Erythroblast (primary cell): ENCODE measurements at regions not wholly inside any gene's neighbourhood (a gene's known extent, or its start where the extent isn't known, plus 50 kb on each side); places are given as distances from the start of the nearest gene placed in this dataset.

Experiments used
- GATA1 ChIP-seq: IDR thresholded peaks from 2 replicates; pipeline ENCODE4 v1.6.1; 2011; ENCODE audit warnings: low read depth, mild to moderate bottlenecking, control low read depth, low read length, moderate library complexity
- POLR2A ChIP-seq: IDR thresholded peaks from 2 replicates; pipeline ENCODE4 v1.6.1; 2011; ENCODE audit warnings: mild to moderate bottlenecking, low read length

DNA sequence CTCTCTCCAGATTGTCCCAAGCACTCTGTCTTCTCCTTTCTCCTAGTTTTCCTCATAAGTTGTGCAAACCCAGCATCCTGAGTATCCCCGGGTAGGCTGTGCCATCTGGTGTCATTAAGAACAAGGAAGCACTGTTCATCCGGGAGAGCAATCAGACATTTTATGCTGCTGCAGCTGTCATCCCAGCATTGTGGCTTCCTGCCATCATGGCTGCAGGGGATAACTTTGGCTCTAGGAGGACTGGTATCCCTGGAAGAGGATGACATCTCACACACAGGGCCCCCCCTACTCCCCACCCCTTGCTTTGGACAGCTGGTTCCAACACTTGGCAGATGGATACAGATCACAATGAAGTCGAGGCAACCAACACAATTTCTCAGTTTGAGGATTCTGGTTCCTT, 1195.1 kb upstream of the MAP3K7 start:
- TF ChIP-seq POLR2A (no peak), GATA1 (no peak)
